ENCODE measurements at regions not wholly inside any gene's neighbourhood (a gene's known extent, or its start where the extent isn't known, plus 50 kb on each side); places are given as distances from the start of the nearest gene placed in this dataset.

DNA sequence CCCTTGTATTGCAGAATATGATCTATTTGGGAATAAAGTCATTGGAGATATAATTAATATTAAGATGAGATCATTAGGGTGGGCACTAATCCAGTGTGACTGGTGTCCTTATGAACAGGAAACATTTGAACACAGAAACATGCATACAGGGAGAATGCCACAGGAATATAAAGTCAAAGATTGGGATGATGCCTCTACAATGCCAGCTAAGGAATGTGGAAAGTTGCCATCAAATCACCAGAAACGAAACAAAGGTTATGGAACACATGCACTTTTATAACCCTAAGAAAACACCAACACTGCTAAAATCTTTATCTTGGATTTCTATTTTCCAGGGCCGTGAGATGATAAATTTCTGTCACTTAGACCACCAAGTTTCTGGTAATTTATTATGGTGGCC is 442.4 kb upstream of the BCHE start:
- no peak for TF ChIP-seq EZH2 (IDR thresholded peaks at IDR 0.05; ENCODE audit: low read length)
- TF ChIP-seq, protein P1, sequence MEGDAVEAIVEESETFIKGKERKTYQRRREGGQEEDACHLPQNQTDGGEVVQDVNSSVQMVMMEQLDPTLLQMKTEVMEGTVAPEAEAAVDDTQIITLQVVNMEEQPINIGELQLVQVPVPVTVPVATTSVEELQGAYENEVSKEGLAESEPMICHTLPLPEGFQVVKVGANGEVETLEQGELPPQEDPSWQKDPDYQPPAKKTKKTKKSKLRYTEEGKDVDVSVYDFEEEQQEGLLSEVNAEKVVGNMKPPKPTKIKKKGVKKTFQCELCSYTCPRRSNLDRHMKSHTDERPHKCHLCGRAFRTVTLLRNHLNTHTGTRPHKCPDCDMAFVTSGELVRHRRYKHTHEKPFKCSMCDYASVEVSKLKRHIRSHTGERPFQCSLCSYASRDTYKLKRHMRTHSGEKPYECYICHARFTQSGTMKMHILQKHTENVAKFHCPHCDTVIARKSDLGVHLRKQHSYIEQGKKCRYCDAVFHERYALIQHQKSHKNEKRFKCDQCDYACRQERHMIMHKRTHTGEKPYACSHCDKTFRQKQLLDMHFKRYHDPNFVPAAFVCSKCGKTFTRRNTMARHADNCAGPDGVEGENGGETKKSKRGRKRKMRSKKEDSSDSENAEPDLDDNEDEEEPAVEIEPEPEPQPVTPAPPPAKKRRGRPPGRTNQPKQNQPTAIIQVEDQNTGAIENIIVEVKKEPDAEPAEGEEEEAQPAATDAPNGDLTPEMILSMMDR (optimal IDR thresholded peaks at IDR 0.05 in 1 of 3, IDR thresholded peaks at IDR 0.05 in 1 of 3, conservative IDR thresholded peaks at IDR 0.05 in 1 of 3; ENCODE audit: extremely low read depth in 1 of 3, insufficient read depth in 2 of 3, low read length in 3 of 3): no peak

All from keratinocyte (primary cell).